Posterior vena cava (tissue), 2 donors: ENCODE measurements at regions not wholly inside any gene's neighbourhood (a gene's known extent, or its start where the extent isn't known, plus 50 kb on each side); places are given as distances from the start of the nearest gene placed in this dataset.

ENCODE experiments used
- DNase-seq: peaks from one replicate; pipeline ENCODE4 v3.0.0-alpha.2; 2020; ENCODE audit warnings: low spot score
- intact Hi-C, 2 donors: fragments of 100-400 bp; cut with DNase I; formaldehyde crosslinking; loops; one replicate each; pipeline versions ENCODE4 v1.14.1 to v1.14.2; 2022 to 2023
- donor health status: DM: yes; HTN: yes; CAD: no.
- donor health status: DM: yes; HTN: yes; CAD: no.

DNA sequence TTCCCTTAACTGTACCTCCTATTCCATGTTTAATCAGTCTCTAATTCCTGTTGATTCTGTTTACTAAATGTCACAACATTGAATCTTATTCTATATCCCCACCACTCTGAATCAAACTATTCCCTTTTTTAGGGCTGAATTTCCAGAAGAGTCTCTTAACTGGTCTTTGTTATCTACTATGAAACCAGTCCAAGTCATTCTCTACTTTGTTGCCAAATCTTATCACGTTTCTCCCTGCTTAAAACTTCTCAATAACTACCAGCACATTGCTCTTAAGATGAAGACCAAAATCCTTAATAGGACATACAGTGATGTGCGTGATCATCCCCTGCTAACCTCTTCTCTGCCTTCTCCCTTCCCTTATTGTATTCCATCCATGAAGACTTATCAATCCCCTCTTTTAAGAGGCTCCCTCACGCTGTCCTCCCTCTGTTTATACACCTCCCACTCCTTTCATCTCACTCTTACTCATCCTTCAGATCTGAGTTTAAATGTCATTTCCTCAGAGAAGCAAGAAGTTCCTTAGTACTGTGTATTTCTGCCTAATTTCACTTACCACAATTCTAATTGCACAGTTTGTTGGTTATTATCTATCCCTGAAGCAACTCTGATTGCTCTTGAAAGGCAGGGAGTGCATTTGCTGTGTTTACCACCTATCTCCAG lies 143.0 kb upstream of the AHI1 start:
- no peak for DNase-seq
- intact Hi-C loops, result no loop called here

DNA sequence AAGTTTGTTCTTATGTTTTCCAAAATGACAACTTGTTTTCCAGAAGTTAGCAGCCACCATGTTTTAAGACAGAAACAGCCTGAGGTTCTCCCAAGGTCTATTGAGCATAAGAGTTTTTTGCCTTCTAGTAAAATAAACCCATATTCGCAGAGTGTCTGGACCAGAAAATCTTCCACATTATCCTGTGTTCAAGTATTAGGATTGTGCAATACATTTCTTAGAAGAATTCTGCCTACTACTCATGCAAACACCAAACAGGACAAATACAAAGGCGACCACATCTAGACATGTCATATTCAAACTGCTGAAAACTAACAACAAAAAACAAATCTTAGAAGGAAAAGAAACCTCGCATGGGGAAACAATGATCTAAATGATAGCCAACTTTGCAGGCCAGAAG lies 145.4 kb upstream of the AHI1 start:
- intact Hi-C loops, result no loop called here

GRCh38 chr6:135644394-135644793 lies 146.9 kb upstream of the AHI1 start:
- no peak for DNase-seq
- intact Hi-C loops, result no loop called here

More for the DNA sequence above, 145.4 kb upstream of the AHI1 start:
- no peak for DNase-seq

GRCh38 chr6:135647521-135647920 lies 150.0 kb upstream of the AHI1 start:
- intact Hi-C loops, result no loop called here
- no peak for DNase-seq

DNA sequence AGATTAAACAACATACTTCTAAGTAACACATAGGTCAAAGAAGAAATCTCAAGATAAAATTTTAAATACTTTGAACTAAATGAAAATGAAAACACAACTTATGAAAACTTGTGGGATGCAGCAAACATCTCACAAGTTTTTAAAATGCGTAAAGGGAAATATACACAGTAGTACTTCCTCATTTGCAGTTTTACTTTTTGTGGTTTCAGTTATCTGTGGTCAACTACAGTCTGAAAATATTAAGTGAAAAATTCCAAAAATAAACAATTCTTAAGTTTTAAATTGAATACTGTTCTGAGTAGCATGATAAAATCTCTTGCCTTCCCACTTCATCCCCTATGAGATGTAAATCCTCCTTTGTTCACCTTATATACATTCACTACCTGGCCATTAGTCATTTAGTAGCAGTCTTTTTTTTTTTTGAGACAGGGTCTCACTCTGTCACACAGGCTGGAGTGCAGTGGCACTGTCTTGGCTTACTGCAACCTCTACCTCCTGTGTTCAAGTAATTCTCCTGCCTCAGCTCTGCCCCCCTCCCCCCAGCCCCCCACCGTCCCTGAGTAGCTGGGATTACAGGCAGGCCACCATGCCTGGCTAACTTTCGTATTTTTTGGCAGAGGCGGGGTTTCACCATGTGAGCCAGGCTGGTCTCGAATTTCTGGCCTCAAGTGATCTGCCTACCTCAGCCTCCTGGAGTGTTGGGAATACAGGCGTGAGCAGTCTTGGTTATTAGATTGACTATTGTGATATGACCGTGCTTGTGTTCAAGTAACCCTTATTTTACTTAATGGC lies 154.6 kb upstream of the AHI1 start:
- DNase-seq, result no peak
- intact Hi-C loops, result no loop called here

GRCh38 chr6:135655055-135655454 lies 157.5 kb upstream of the AHI1 start:
- no peak for DNase-seq

DNA sequence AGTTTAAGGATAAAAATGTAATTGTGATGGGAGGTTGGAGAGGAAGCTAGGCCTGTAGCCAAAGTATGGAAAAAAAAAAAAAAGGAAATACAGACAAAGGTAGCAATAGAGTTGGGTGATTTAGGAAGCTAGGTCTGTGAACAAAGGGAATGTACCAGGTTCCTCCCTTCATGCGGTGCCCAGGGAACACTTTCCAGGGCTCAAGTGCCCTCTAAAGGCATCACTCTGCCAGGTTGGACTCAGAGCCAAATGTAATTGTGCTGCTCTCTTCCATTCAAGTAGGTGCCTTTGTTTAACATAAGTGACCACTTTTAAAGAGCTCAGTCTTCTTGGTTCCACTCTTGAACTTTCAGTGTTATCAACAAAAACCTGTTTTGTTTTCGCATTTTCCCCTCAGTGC lies 159.7 kb upstream of the AHI1 start:
- intact Hi-C loops, result no loop called here
- no peak for DNase-seq

More at GRCh38 chr6:135655055-135655454, 157.5 kb upstream of the AHI1 start:
- intact Hi-C loops, result no loop called here

GRCh38 chr6:135658481-135658880 lies 160.9 kb upstream of the AHI1 start:
- intact Hi-C loops, result no loop called here
- DNase-seq, result no peak

DNA sequence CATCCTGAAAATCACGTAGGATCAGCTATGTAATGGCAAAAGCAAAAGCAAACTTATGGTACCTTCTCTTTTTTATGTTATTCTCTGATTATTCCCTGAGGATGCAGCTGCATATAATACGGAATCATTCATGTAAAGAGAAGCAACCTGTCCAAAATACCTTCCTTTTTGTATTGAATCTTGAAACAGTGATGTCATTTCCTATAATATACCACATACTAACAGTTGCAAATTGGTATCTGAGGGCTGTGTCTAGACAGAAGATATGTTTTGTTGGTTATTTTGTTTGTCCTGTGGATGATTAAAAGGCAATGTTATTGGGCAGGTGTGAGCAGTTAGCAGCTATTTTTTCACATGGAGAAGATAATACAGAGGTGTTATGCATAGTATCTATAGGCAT lies 161.4 kb upstream of the AHI1 start:
- intact Hi-C loops, result no loop called here
- no peak for DNase-seq

GRCh38 chr6:135664527-135664926 lies 167.0 kb upstream of the AHI1 start:
- intact Hi-C loops, result loop anchor here in 1 of 2 donors (2.0 kb wide), 1 partner anchor 30 kb away; no protein-coding TSS in a partner anchor
- no peak for DNase-seq

- intact Hi-C loops, result loop anchor here in 1 of 2 donors (2.0 kb wide), 1 partner anchor 29 kb away; no protein-coding TSS in a partner anchor
- no peak for DNase-seq
Observed at GRCh38 chr6:135665935-135666334, 168.4 kb upstream of the AHI1 start.

DNA sequence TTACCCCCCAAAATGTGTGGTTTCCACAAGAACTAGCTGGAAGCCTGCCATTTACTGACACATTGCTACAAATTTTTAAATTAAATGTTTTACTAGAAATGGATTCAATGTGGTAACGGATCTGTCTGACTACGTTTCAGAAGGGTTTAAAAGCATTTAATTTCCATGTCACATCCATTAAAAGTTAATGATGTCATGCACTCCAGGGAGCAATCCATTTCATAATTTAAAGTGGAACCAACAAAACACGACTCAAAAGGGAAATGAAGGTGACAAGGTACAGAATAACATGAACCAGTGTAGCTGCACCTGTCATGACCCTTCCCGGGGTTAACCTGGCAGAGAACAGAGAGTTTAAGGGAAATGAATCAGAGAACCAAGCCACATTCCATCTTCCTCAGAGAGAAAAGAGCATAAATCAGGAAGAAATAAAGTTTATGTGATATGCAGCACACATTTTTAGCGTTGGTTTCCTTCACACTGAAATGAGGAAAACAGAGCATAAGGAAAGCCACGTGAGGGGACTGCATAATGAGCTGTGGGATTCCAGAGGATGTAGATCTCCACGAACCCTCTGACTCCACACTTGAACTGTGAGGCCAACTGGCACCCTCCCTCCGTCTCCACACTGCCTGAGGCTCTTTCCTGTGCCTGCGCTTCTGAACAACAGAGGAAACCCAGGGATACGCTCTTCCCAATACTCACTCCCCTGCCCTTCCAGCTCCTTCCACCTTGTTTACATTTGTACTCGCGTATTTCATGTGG lies 170.3 kb upstream of the AHI1 start:
- DNase-seq, result peak; percentile 82
- intact Hi-C loops, result no loop called here

DNA sequence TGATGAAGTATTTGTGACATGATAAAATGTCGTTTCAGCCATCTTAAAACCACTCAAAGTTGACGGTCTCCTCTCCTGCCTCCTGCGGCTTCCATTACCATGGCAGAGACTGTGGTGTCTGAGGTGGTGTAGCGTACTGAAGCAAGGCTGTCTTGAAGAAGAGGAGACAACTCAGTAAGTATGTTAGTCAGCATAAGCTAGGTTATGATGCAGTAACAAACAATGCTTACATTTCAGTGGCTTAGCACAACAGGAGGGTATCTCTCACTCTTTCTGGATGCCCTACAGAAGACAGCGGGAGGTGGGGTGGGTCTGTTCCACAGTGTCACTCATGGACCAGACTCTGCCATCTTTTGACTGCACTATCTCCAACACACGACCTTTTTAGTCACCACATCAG lies 174.7 kb upstream of the AHI1 start:
- DNase-seq, result no peak
- intact Hi-C loops, result no loop called here

DNA sequence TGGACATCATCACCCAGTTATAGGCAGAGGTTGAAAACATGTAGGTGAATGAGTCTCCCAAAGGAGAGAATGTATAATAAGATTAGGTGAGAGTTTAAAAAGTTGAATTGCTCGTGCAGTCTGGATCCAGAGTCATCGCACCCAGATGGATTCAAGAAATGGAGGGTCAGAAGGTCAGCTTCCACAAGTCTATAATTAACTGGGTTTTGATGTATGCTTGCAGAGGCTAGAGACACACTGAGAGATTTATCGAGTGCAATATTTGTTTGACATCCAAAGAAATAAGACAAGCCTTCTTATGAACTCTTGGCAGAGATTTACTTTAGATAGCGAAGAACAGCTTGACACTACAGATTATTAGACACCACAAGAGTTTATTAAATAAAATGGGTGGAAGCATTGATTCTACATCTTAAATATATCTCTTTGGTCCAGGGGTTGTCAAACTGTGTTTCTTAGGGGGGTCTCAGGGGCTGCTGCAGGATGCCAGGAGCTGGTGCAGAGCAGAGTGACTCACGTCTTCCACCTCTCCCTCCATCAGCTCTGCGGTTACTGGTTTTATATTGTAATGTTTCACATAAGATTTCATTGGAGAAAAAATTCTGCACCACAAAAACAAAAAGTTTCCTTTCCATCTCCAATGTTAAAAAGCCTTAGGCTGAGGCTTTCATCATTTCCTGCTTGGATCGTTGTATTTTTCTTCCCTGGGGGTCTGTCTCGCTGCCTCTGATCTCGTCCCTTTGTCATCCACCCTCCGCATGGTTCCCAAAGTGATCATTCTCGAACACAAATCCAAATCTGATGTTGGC lies 176.2 kb upstream of the AHI1 start:
- intact Hi-C loops, result no loop called here
- DNase-seq, result no peak

- DNase-seq, result no peak
- intact Hi-C loops, result no loop called here
Observed at GRCh38 chr6:135675026-135675425, 176.5 kb upstream of the PDE7B start.

DNA sequence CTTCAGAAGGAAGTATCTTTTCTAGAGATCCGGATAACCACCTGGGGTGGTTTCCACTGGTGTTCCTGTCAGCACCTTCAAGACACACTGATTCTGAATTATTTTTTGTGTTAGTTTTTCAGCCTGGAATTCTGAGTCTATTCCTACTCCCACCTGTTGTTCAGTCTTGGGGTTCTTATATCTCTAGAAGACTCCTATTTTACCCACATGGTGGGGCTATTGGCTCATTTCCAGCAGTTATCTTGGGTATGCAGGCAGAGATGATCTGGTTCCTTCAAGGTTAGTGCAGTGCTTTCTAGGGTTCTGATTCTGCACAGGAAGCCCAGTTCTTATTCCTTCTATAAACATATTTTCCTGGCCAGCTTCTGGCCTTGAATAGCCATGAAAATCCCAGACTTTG lies 175.6 kb upstream of the PDE7B start:
- intact Hi-C loops, result no loop called here
- DNase-seq, result no peak

- no peak for DNase-seq
- intact Hi-C loops, result no loop called here
Observed at GRCh38 chr6:135680964-135681913, 170.3 kb upstream of the PDE7B start.

- no peak for DNase-seq
- intact Hi-C loops, result no loop called here
Observed at GRCh38 chr6:135686784-135687301, 164.7 kb upstream of the PDE7B start.
